GM18498 (cell line): ENCODE measurements at regions not wholly inside any gene's neighbourhood (a gene's known extent, or its start where the extent isn't known, plus 50 kb on each side); places are given as distances from the start of the nearest gene placed in this dataset.
"Not testable (repeated sequence)": the region's sequence is repeated elsewhere in the genome, so short reads cannot be mapped to it uniquely, and the experiment has no call there.

ENCODE experiments used
- ATAC-seq: cut with Tn5 transposase; IDR thresholded peaks from one replicate; pipeline ENCODE4 v1.9.1; 2021; ENCODE audit warnings: mild to moderate bottlenecking, moderate library complexity; ENCODE audit not compliant: unreplicated experiment

DNA sequence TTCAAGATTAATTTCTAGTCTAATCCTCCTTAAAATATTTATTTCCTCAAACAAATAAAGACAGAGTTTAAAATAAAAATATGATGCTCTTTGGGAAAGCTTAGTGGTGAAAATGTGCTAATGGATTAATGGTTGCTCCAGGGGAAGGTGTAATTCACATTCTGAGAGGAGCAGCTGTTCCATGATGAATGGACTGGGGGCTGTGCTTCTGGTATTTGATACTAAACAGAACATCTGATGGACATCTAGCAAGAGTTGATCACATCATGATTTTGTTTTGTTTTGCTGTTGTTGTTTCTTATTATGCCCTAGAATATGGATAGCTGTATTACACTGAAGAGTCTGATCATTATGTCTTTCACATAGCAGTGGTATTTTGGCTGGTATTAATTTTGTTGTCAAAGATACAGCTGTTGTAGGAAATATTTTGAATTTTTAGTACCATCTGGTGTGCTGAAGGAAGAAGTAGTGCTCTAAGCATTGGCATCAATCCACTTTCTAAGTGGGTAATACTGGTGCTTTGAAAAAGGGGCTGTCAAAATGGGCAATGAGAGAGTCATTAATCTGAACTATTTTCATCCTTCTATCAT, 296.4 kb downstream of the ADAMTS20 start:
- ATAC-seq = no peak

DNA sequence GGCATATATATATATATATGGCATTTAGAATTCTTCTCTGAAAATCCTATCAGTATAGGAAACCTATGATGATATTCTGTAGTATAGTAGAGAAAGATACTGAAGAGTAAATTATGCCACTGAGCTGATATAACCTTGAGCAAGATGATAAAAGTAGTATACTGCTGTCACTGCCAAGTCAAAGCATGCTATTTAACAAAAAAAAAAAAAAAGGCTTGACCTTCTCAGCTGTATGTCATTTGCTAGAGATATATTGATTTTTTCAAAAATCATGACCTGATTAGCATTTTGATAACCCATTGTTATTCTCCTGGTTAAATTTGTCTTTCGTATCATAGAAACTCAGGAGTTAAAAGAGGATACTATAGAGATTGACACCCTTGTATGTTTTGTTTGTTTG, 299.4 kb downstream of the ADAMTS20 start:
- ATAC-seq = no peak

DNA sequence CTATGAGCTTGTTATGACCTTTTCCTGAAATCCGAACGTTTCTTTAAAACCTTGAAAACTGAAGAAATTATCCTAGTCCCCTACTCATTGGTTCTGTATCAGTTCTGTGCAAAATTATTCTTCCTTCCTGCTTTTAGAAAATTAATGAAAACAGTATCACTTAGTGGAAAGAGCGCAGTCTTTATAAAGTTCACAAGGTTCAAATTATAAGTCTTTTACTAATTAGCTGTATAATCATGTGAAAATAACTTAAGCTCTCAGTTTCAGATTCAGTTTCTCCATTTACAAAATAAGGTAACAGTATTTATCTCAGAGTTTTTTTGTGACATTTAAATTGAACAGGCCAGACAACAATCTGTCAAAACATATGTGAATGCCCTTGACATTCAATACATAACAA, 306.1 kb downstream of the ADAMTS20 start:
- ATAC-seq = no peak

GRCh38 chr12:43241986-43242385, 310.0 kb downstream of the ADAMTS20 start:
- ATAC-seq = no peak

DNA sequence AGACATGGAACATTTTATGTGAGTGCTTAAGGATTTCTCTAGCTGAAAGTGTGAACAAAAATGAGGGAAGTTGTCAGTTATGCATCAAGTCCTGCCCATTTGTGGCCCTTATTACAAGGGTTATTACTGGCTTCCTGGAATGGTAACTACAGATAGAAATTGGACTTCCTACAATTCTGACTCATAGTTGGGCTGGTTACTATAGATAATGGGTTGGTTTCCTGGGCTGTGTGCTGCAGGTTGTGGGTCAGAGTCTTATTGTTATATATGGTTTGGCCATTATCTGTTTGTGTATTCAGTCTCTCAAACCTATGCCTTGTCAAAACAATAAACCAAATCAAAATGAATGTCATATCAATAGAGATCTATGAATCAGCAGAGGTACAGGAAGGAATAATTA, 313.7 kb downstream of the ADAMTS20 start:
- no peak for ATAC-seq

DNA sequence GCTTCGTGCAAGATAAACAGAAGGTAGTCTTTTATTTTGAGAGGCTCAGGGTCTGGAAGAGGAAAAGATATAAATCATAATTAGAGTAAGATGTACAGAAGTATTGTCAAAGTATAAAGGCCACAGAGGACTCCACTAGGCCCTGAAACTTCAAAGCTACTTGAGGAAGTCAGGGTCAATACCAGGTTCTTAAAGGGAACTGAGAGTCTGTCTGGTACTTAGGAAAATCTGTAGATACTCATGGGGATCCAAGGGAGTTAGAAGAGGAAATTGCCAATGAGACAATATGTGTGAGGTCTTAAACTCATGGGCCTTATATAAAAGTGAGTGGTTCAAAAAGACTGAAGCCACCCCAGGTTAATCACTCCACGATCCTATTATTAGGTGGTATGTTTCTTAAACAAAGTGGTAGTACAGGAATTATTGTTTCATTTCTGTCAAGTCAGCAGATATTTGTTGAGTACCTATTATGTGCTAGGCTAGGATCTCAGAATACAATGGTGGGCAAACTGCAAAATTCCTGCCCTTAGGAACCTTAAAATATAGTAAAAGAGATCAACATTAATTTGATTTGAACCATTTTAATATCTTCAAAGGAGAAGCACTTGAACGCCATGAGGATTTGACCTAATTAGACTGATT, 314.6 kb downstream of the ADAMTS20 start:
- no peak for ATAC-seq

- ATAC-seq = no peak
Measured at GRCh38 chr12:43235721-43236120, 316.3 kb downstream of the ADAMTS20 start.

DNA sequence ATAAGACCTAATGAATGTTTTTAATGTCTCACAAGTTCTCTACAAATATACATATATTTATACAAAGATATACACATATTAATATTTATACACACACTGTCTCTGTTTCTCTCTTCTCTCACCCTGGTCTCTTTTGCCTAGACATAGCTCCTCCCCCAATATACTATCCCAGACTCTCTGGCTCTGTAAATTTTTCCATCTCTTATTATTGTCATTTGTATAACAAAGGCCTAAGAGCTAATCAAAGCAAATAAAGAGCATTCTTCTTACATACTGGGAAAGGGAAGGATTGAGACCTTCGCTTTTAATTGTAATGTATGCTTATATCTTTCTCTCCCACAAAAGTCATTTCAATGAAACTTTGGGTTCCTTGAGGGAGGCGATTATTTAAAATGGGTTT, 318.1 kb downstream of the ADAMTS20 start:
- no peak for ATAC-seq

GRCh38 chr12:43226151-43226550, 325.9 kb downstream of the ADAMTS20 start:
- ATAC-seq = no peak

DNA sequence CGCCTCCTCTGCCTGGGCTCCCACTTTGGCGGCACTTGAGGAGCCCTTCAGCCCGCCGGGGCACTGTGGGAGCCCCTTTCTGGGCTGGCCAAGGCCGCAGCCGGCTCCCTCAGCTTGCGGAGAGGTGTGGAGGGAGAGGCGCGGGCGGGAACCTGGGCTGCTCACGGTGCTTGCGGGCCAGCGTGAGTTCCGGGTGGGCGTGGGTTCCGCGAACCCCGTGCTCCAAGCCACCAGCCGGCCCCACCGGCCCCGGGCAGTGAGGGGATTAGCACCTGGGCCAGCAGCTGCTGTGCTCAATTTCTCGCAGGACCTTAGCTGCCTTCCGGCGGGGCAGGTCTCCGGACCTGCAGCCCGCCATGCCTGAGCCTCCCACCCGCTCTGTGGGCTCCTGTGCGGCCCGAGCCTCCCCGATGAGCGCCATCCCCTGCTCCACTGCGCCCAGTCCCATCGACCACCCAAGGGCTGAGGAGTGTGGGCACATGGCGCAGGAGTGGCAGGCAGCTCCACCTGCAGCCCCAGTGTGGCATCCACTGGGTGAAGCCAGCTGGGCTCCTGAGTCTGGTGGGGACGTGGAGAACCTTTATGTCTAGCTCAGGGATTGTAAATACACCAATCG, 327.7 kb downstream of the ADAMTS20 start:
- ATAC-seq = not testable (repeated sequence)

DNA sequence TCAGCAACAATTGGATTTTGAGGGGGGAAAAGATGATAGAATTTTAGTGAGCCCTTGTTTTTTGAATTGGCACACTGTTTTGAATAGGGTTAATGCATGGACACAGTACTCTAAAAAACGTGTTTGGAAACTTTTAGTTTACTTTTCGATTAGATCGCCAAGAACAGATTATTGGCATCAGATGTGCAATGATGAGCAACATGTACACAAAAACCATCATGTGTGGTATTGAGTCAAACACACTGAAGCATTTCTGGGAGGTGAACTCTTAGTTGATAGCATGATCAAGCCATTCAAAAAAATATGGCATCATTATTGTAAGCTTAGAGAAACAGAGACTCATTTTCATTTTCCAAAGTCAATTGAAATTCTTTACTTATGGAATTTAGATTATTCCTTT, 329.2 kb downstream of the ADAMTS20 start:
- no peak for ATAC-seq

DNA sequence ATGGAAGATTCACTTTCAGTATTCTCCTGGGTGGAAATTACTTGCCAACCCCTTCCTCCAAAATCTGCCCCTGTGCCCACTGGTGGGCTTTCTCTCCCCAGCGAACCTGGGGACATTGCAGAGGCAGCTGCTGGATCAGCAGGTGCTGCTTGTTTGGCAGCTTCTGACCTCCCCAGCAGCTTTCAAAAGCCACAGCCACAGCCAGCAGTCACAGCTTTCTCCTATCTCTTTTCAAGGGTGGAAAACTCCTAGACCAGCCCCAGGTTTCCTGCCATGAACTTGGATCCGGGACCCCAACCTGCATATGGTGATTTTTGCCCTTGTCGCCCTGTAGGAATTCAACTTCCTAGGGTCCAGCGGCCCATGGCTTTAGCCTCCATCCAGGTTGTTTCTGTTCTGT, 330.8 kb downstream of the ADAMTS20 start:
- no peak for ATAC-seq

GRCh38 chr12:43216490-43216889, 335.5 kb downstream of the ADAMTS20 start:
- ATAC-seq = no peak

- no peak for ATAC-seq
Measured at GRCh38 chr12:43214166-43214565, 337.8 kb downstream of the ADAMTS20 start.

- ATAC-seq = no peak
Measured at GRCh38 chr12:43213608-43214007, 338.4 kb downstream of the ADAMTS20 start.

GRCh38 chr12:43210485-43211192, 341.4 kb downstream of the ADAMTS20 start:
- peak; percentile 94 for ATAC-seq

DNA sequence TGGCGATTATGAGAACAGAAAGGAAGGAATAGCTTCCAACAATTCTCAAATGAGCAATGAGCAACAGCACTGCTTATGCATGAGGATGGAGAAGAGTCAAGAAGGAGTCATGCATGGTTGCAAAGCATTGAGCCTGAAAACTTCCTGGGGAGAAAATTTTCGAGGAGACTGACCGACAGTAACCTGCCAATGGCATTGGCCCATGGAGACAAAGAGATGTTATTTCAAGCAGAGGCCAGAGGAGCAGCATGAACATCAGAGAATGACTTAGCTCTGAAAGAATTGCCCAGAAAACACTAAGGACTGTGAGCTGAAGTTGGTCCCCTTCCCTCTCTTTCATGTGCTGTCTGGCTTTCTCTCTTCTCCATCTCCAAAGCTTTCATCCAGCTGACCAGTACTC, 343.4 kb downstream of the ADAMTS20 start:
- no peak for ATAC-seq

- no peak for ATAC-seq
Measured at GRCh38 chr12:43208221-43208620, 343.8 kb downstream of the ADAMTS20 start.

DNA sequence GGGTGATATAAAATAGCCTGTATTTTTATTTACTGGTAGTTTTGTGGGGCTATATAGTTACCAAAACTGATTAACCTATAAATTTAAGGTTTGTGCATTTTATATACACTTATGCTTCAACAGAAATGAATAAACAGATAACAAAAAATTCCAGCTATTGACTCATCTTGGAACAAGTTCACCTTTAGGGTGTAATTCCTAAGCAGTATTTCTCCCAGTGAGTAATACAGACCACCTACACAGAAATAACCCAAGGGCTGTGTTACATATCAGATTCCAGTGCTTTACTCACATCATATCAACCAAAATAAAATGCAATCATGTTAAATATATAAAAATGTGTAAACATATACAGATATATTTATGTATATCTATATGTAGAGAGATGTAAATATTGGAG, 345.6 kb downstream of the ADAMTS20 start:
- ATAC-seq = no peak

DNA sequence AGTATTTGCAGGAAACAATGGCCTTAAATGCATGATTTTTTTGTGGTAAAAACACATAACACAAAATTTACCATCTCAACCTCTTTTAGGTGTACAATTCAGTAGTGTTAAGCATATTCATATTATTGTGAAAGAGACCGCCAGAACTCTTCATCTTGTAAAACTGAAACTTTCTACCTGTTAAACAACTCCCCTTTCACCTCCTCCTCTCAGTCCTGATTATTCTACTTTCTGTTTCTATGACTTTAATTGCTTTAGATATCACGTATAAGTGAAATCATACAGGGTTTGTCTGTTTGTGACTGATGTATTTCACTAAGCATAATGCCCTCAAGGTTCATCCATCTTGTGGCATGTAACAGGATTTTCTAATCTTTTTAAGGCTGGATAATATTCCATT, 353.4 kb downstream of the ADAMTS20 start:
- no peak for ATAC-seq

GRCh38 chr12:43196268-43196907, 355.6 kb downstream of the ADAMTS20 start:
- no peak for ATAC-seq
